Spleen (tissue), 7 donors: ENCODE measurements at regions not wholly inside any gene's neighbourhood (a gene's known extent, or its start where the extent isn't known, plus 50 kb on each side); places are given as distances from the start of the nearest gene placed in this dataset.

Experiments used
- POLR2A ChIP-seq, 3 donors: fragments of 450-650 bp; IDR thresholded peaks; one replicate each; pipeline ENCODE4 v1.5.1; 2017; ENCODE audit warnings: antibody characterized with exemption in 3 of 3, mild to moderate bottlenecking in 1 of 3
- POLR2AphosphoS5 ChIP-seq, 3 donors: sonication (generic); formaldehyde crosslinking; IDR thresholded peaks; one replicate each; pipeline ENCODE4 v1.5.1; 2017; ENCODE audit warnings: antibody characterized with exemption in 3 of 3
- TF ChIP-seq, protein P1 (sequence below), 11 experiments: fragments of 200-600 bp in 7 of 11; fragments of 450-650 bp in 4 of 11; sonication (generic) in 4 of 11; IDR thresholded peaks in 8 of 11; conservative IDR thresholded peaks in 3 of 11; 1 replicate in 7 of 11; 2 replicates in 4 of 11; pipeline versions ENCODE4 v1.4.0 to v1.8.0; 2016 to 2021; ENCODE audit warnings: antibody characterized with exemption in 11 of 11, inconsistent platforms in 4 of 11, mild to moderate bottlenecking in 1 of 11
- donor health status: DM: no; HTN: no; CAD: no; lungs with moderate emphysema.
- donor health status: DM: no; HTN: no; CAD: no.
- donor health status: DM: no; HTN: no; CAD: no.

DNA sequence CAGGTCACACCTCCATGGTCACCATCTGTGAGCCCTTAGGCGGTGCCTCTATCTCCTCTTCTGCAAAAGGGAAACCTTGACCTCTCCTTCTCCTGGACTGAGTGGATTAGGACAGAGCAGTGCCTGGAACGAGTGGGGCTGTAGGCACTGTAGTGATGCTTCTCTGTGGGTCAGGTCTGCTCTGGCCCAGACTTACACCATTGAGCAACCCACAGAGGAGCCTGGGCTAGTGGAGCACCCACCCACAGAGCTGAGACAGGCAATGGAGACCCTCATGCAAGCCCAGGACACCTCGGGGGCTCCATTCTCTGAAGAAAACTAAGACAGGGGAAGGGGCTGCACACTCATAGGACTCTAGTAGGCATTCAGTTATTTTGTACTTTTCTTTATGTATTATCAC lies 400.6 kb downstream of the GADD45G start:
- TF ChIP-seq, protein P1, sequence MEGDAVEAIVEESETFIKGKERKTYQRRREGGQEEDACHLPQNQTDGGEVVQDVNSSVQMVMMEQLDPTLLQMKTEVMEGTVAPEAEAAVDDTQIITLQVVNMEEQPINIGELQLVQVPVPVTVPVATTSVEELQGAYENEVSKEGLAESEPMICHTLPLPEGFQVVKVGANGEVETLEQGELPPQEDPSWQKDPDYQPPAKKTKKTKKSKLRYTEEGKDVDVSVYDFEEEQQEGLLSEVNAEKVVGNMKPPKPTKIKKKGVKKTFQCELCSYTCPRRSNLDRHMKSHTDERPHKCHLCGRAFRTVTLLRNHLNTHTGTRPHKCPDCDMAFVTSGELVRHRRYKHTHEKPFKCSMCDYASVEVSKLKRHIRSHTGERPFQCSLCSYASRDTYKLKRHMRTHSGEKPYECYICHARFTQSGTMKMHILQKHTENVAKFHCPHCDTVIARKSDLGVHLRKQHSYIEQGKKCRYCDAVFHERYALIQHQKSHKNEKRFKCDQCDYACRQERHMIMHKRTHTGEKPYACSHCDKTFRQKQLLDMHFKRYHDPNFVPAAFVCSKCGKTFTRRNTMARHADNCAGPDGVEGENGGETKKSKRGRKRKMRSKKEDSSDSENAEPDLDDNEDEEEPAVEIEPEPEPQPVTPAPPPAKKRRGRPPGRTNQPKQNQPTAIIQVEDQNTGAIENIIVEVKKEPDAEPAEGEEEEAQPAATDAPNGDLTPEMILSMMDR (IDR thresholded peaks at IDR 0.05 in 8 of 11, conservative IDR thresholded peaks at IDR 0.05 in 3 of 11): no peak
- no peak for TF ChIP-seq POLR2AphosphoS5 (IDR thresholded peaks at IDR 0.05)
- TF ChIP-seq POLR2A (IDR thresholded peaks at IDR 0.05): no peak
